NB4 (cell line): ENCODE measurements at regions not wholly inside any gene's neighbourhood (a gene's known extent, or its start where the extent isn't known, plus 50 kb on each side); places are given as distances from the start of the nearest gene placed in this dataset.
A peak's percentile ranks its signal among the peaks of the same experiment; 100 is the strongest.

Experiments used
- DNase-seq: peaks from one replicate; pipeline ENCODE4 v3.0.0; 2010; ENCODE audit warnings: low read depth
- H3K4me3 ChIP-seq: one replicate; pipeline ENCODE4 v1.5.1; 2011; ENCODE audit warnings: mild to moderate bottlenecking, low read depth, low read length, moderate library complexity
- MYC ChIP-seq: IDR thresholded peaks from 2 replicates; pipeline ENCODE4 v1.6.1; 2011; ENCODE audit warnings: low read depth, low read length
- POLR2A ChIP-seq: IDR thresholded peaks from 2 replicates; pipeline ENCODE4 v1.6.1; 2011; ENCODE audit warnings: mild to moderate bottlenecking; ENCODE audit not compliant: insufficient read length; ENCODE audit errors: extremely low read depth
- TF ChIP-seq, protein P1 (sequence below): IDR thresholded peaks from one replicate; pipeline ENCODE4 v1.5.1; 2012; ENCODE audit warnings: low read depth, low read length
- TF ChIP-seq, protein P2 (sequence below): IDR thresholded peaks from 2 replicates; pipeline ENCODE4 v1.6.1; 2011; ENCODE audit warnings: low read depth, low read length

DNA sequence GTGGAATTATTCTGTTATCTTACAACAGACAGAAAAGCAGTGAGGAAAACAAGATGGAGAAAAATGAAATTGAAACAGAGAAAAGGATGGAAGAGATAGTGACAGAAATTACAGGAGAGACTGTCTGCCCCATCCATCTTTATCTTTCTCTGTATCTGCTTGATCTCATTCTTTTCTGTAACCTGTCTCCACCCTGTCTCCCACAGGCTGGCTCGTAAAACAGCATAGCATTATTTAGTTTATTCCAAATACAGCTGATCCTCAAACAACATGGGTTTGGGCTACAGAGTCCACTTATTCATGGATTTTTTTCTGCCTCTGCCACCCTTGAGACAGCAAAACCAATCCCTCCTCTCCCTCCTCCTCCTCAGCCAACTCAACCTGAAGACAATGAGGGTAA is 482.3 kb upstream of the JARID2 start:
- TF ChIP-seq, protein P1, sequence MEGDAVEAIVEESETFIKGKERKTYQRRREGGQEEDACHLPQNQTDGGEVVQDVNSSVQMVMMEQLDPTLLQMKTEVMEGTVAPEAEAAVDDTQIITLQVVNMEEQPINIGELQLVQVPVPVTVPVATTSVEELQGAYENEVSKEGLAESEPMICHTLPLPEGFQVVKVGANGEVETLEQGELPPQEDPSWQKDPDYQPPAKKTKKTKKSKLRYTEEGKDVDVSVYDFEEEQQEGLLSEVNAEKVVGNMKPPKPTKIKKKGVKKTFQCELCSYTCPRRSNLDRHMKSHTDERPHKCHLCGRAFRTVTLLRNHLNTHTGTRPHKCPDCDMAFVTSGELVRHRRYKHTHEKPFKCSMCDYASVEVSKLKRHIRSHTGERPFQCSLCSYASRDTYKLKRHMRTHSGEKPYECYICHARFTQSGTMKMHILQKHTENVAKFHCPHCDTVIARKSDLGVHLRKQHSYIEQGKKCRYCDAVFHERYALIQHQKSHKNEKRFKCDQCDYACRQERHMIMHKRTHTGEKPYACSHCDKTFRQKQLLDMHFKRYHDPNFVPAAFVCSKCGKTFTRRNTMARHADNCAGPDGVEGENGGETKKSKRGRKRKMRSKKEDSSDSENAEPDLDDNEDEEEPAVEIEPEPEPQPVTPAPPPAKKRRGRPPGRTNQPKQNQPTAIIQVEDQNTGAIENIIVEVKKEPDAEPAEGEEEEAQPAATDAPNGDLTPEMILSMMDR, result no peak
- TF ChIP-seq, protein P2, sequence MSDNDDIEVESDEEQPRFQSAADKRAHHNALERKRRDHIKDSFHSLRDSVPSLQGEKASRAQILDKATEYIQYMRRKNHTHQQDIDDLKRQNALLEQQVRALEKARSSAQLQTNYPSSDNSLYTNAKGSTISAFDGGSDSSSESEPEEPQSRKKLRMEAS, result no peak
- no peak for TF ChIP-seq MYC
- TF ChIP-seq POLR2A, result no peak
- H3K4me3 ChIP-seq, result no peak overlapping the region
- DNase-seq, result no peak

DNA sequence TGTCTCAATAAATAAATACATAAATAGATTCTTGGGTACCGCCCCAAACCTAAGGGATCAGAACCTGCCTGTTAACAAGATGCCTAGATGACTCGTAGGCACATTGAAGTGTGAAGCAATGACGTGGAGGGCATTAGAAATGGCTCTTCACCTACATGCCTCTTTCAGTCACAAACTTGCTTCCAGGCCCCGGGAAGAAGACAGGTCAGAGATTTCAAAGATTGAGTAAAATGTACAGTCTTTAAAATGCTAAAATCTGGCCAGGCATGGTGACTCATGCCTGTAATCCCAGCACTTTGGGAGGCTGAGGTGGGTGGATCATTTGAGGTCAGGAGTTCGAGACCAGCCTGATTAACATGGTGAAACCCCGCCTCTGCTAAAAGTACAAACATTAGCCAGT is 480.8 kb upstream of the JARID2 start:
- TF ChIP-seq MYC (no peak), POLR2A (no peak)
- TF ChIP-seq, protein P2, result no peak
- TF ChIP-seq, protein P1, result no peak
- DNase-seq, result peak; percentile 50
- H3K4me3 ChIP-seq, result no peak overlapping the region

DNA sequence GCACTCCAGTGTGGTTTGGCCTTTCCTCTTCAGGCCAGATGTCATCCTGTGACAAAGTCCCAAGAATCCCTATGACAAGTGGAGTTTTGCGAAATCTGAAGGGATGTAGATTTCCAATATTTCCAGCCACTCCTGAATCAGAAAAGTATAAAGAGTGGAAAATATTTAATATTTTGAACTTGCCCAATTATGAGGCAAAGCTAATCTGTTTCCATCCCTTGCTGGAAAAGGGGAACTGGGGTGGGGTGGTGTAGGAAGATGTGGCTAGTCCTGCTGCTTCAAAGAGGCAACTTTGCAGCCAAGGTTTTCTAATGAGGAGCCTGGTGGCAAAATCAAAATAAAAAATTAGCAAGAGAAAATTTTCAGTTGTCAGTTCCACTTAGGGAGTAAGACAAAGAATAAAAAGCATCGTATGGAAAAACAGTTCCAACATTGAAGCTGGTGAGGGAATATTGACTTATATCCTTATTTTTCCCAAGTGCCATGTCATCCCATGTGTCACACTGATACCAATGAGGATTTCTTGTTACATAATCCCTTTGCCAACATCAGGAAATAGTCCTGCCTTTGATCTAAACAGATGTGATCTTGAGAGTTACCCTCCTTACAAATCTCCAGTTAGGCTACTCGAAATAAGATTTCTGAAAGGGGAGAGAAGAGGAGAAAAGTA is 480.0 kb upstream of the JARID2 start:
- DNase-seq, result peak; percentile 64
- TF ChIP-seq MYC (no peak), POLR2A (no peak)
- TF ChIP-seq, protein P1, result no peak
- TF ChIP-seq, protein P2, result no peak
- H3K4me3 ChIP-seq, result no peak overlapping the region

DNA sequence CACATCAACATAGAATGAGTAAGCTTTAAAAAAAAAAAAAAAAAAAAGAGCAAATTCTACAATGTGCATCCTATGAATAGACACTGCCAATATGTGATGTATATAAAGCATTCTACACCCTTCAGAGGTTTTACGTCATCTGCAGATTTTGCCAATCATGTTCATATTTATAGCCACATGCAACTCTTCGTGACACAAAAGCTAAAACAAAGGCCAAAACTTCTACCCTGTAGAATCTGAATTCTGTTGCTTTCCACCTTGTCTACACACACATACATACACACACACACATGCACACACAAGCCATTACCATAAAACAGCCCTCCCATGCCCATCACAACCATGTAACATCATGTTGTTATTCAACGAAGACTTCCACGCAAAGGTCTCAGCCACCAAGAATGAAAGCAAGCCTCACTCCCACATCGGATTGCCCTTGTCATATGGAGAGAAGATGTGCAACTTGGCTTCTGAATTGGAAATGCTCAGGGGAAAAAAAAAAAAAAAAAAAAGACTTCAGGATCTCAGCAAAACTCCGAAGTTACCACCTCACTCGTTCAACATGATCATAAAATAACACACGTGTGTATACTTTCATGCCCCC is 479.4 kb upstream of the JARID2 start:
- no peak overlapping the region for H3K4me3 ChIP-seq
- no peak for DNase-seq
- TF ChIP-seq, protein P1, result no peak
- TF ChIP-seq, protein P2, result no peak
- TF ChIP-seq POLR2A (no peak), MYC (no peak)

DNA sequence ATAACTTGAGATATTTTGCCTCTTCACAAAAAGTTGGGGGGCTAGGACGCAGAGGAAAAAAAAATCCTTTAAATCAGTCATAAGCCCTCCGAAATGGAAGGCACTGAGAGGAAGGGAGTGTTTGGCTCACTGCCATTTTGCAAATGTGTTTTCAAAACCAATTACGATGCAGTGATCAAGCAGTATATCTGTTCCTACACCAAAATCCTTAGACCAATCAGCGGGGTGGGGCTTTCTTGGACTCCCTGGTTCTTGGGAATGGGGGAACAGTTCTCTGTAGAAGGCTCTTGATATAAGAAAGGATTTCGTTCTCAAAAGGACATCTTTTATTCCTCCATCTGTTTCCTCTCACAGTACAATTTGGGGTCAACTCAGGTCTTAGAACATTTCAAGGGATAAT is 478.6 kb upstream of the JARID2 start:
- H3K4me3 ChIP-seq, result no peak overlapping the region
- TF ChIP-seq, protein P1, result no peak
- TF ChIP-seq POLR2A, result no peak
- DNase-seq, result no peak

DNA sequence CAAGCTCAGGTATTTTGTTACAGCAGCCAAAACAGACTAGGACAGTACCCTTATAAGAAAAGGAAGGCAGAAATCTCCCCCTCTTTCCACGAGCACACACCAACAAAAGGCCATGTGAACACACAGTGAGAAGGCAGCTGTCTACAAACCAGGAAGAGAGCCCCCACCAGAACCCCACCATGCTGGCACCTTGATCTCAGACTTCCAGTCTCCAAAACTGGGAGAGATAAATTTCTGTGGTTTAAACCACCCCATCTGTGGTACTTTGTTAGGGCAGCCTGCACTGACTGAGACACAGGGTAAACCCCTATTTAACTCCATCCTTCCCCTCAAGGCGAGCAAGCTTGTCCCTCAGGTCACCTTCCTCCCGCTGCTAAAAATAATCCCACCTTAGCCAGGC is 475.8 kb upstream of the JARID2 start:
- DNase-seq, result no peak
- H3K4me3 ChIP-seq, result no peak overlapping the region
- TF ChIP-seq, protein P2, result no peak
- TF ChIP-seq, protein P1, result no peak
- TF ChIP-seq POLR2A, result no peak
- no peak for TF ChIP-seq MYC
